ENCODE measurements at regions not wholly inside any gene's neighbourhood (a gene's known extent, or its start where the extent isn't known, plus 50 kb on each side); places are given as distances from the start of the nearest gene placed in this dataset.

GRCh38 chr3:63150880-63151279 is 127.2 kb upstream of the SYNPR start:
- H2AFZ ChIP-seq (ENCODE audit: insufficient read depth, low read depth, low read length, poor library complexity, severe bottlenecking): no peak overlapping the region
- no peak for DNase-seq
- no peak for ATAC-seq (ENCODE audit: low read depth)
- H3K4me1 ChIP-seq (ENCODE audit: control insufficient read depth in 2 of 2, insufficient read depth in 2 of 2, low read length in 2 of 2): no peaks in the 10 kb centered on the region
- H3K9ac ChIP-seq (ENCODE audit: low read length): no peak overlapping the region
- H3K9me3 ChIP-seq (ENCODE audit: control extremely low read depth in 1 of 3, control insufficient read depth in 2 of 3, insufficient read depth in 1 of 3, low read length in 2 of 3): no peaks in the 10 kb centered on the region
- no peaks in the 10 kb centered on the region for H4K20me1 ChIP-seq (ENCODE audit: control insufficient read depth, insufficient read depth, low read length, poor library complexity, severe bottlenecking)
- 55% methylated on average over 2 of the region's 3 CpGs for WGBS (ENCODE audit: insufficient coverage)
- H3K4me2 ChIP-seq (replicated peaks; ENCODE audit: low read depth, low read length, poor library complexity, severe bottlenecking): no peak overlapping the region
- TF ChIP-seq EZH2 (IDR thresholded peaks at IDR 0.05; ENCODE audit: borderline replicate concordance, insufficient read depth, low read depth, low read length, poor library complexity, severe bottlenecking): no peak
- TF ChIP-seq CTCF (IDR thresholded peaks at IDR 0.05): no peak
- no peaks in the 10 kb centered on the region for H3K36me3 ChIP-seq (replicated peaks in 1 of 2; ENCODE audit: control extremely low read depth in 1 of 2, control insufficient read depth in 1 of 2, extremely low read depth in 1 of 2, insufficient read depth in 2 of 2, low read length in 1 of 2)
- H3K79me2 ChIP-seq (ENCODE audit: control insufficient read depth, insufficient read depth, low read length): no peaks in the 10 kb centered on the region
- no peak overlapping the region for H3K27ac Mint-ChIP-seq
- no peaks in the 10 kb centered on the region for H3K4me1 Mint-ChIP-seq
- intact Hi-C loops (cut with micrococcal nuclease): no loop called here
- H3K9me3 Mint-ChIP-seq (ENCODE audit: insufficient read depth): no peaks in the 10 kb centered on the region
- ChIA-PET CTCF (no interaction called here), POLR2A (no interaction called here)
- no peak overlapping the region for H3K27ac ChIP-seq (ENCODE audit: low read length in 2 of 2)
- no peaks in the 10 kb centered on the region for H3K27me3 ChIP-seq (replicated peaks in 1 of 4; ENCODE audit: control extremely low read depth in 1 of 4, control insufficient read depth in 3 of 4, insufficient read depth in 4 of 4, low read length in 3 of 4)
- no peak overlapping the region for H3K4me3 ChIP-seq (ENCODE audit: control extremely low read depth in 1 of 5, extremely low read depth in 1 of 5, insufficient read depth in 1 of 5, low read depth in 2 of 5, low read length in 4 of 5)
- H3K4me3 Mint-ChIP-seq: no peak overlapping the region
- H3K27me3 Mint-ChIP-seq: no peaks in the 10 kb centered on the region

DNA sequence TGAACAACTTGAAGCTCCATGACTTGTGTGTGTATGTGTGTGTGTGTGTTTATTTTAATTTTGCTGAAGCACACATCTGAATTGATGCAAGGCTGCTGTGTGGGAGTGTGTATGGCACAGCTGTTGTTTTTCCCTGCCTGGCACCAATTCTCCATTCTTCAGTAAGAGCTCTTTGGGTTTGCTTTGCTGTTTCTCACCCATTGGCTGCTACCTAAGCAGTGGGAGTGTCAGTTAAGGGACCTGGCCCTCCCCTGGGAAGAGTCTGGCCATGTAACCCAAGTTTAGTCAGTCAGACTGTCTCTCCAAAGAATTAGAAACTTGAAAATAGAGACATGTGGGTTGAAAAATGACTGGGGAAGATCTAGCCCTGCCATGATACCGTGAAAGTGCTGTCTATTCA is 126.2 kb upstream of the SYNPR start:
- H3K27ac Mint-ChIP-seq: no peak overlapping the region
- no peaks in the 10 kb centered on the region for H3K27me3 ChIP-seq (replicated peaks in 1 of 4; ENCODE audit: control extremely low read depth in 1 of 4, control insufficient read depth in 3 of 4, insufficient read depth in 4 of 4, low read length in 3 of 4)
- no peak overlapping the region for H3K9ac ChIP-seq (ENCODE audit: low read length)
- no peak for ATAC-seq (ENCODE audit: low read depth)
- H4K20me1 ChIP-seq (ENCODE audit: control insufficient read depth, insufficient read depth, low read length, poor library complexity, severe bottlenecking): no peaks in the 10 kb centered on the region
- CTCF ChIA-PET: no interaction called here
- H2AFZ ChIP-seq (ENCODE audit: insufficient read depth, low read depth, low read length, poor library complexity, severe bottlenecking): no peak overlapping the region
- TF ChIP-seq EZH2 (IDR thresholded peaks at IDR 0.05; ENCODE audit: borderline replicate concordance, insufficient read depth, low read depth, low read length, poor library complexity, severe bottlenecking): no peak
- TF ChIP-seq CTCF (IDR thresholded peaks at IDR 0.05): no peak
- POLR2A ChIA-PET: no interaction called here
- no peak for DNase-seq
- H3K79me2 ChIP-seq (ENCODE audit: control insufficient read depth, insufficient read depth, low read length): no peaks in the 10 kb centered on the region
- no peak overlapping the region for H3K4me2 ChIP-seq (replicated peaks; ENCODE audit: low read depth, low read length, poor library complexity, severe bottlenecking)
- H3K4me1 Mint-ChIP-seq: no peaks in the 10 kb centered on the region
- H3K9me3 Mint-ChIP-seq (ENCODE audit: insufficient read depth): peaks cover 4% of the 10 kb centered on the region
- 100% methylated on average over 1 of the region's 1 CpG for WGBS (ENCODE audit: insufficient coverage)
- no peak overlapping the region for H3K4me3 ChIP-seq (ENCODE audit: control extremely low read depth in 1 of 5, extremely low read depth in 1 of 5, insufficient read depth in 1 of 5, low read depth in 2 of 5, low read length in 4 of 5)
- intact Hi-C loops (cut with micrococcal nuclease): no loop called here
- H3K27ac ChIP-seq (ENCODE audit: low read length in 2 of 2): no peak overlapping the region
- H3K9me3 ChIP-seq (ENCODE audit: control extremely low read depth in 1 of 3, control insufficient read depth in 2 of 3, insufficient read depth in 1 of 3, low read length in 2 of 3): no peaks in the 10 kb centered on the region
- no peaks in the 10 kb centered on the region for H3K27me3 Mint-ChIP-seq
- no peak overlapping the region for H3K4me3 Mint-ChIP-seq
- no peaks in the 10 kb centered on the region for H3K4me1 ChIP-seq (ENCODE audit: control insufficient read depth in 2 of 2, insufficient read depth in 2 of 2, low read length in 2 of 2)
- no peaks in the 10 kb centered on the region for H3K36me3 ChIP-seq (replicated peaks in 1 of 2; ENCODE audit: control extremely low read depth in 1 of 2, control insufficient read depth in 1 of 2, extremely low read depth in 1 of 2, insufficient read depth in 2 of 2, low read length in 1 of 2)
